EL (cell line): ENCODE measurements at regions not wholly inside any gene's neighbourhood (a gene's known extent, or its start where the extent isn't known, plus 50 kb on each side); places are given as distances from the start of the nearest gene placed in this dataset.

Experiments used
- DNase-seq: peaks from one replicate; pipeline ENCODE4 v3.0.0-alpha.2; 2016

GRCh38 chr20:51121901-51122412 lies 99.0 kb upstream of the KCNG1 start:
- peak; percentile 67 for DNase-seq

- no peak for DNase-seq
Measured at GRCh38 chr20:51121272-51121671, 98.4 kb upstream of the KCNG1 start.

DNA sequence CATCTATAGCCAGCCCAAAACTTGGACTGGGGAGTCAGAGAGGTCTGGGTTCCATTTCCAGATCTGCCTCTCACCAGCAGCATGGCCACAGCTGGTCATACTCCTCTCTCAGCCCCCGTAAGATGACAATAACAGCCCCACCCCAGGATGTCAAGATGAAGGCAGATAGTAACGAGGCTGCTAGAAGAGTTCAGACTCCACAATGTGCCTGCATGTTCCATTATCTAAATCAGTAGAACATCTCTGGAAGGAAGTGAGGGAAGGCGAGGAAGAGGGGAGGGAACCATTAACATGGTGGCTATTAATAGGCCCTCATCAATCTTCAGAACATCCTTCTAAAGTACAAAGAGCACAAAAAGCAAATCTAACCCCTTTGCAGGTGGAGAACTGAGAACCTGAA lies 98.0 kb upstream of the KCNG1 start:
- no peak for DNase-seq

DNA sequence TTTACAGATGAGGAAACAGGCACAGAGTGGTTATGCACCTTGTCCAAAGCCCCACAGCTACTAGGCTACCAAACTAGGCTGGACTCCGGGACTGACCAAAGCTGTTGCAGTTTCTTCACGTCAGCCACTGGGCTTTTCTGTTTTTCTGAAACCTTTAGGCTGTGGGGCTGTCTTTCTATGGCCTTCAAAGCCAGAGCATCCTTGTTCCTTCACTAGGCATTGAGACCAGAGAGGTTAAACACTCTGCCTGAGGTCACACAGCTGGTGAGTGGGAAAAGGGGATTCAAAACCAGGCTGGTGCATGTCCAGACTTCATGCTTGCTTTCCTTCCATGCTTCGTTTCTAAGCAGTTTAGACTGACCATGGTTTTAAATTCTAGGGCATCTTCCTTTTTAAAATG lies 97.5 kb upstream of the KCNG1 start:
- DNase-seq = no peak

- no peak for DNase-seq
Measured at GRCh38 chr20:51119914-51120313, 97.0 kb upstream of the KCNG1 start.

DNA sequence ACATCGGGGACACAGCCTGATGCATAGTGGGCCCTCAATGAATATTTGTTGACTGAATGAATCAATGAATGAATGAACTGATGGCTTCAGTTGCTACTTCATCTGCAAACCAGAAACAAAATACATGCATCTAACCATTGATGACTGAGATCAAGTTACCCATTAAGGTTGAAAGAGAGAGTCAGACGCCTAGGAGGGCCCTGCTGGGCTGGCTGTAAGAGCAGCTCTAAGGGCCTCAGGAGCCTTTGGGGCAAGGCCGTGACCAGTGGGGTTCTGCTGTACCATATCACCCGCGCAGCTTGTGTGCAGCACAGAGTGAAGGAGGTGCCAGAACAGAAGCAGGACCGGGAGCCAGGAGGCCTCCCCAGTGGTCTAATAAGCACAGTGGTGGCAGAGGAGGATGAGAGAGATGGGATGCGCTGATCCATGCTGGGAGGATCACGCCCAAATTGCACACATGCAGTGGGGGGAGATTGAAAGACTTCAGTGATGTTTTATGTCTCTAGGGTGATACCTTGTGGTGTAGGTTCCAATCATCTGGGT lies 96.1 kb upstream of the KCNG1 start:
- no peak for DNase-seq

DNA sequence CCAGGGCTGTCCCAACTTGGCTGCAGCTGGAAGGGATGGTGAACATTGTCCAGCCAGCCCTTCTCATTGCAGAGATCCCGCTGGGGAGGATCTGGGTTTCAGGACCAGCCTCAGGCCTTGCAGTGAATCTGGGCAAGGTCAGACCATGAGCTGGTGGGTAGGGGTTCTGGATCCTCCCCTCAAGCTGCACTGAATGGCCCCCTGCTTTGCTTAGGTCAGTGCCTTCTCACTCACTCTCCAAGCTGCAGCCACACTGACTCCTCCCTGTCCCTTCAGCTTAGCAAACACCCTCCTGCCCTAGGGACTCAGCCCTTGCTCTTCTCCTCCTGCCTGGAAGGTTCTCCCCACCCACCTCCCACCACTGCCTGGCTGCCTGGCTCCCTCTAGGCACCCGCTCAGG lies 95.3 kb upstream of the KCNG1 start:
- no peak for DNase-seq

GRCh38 chr20:51116765-51117686 lies 94.1 kb upstream of the KCNG1 start:
- DNase-seq = no peak

- DNase-seq = no peak
Measured at GRCh38 chr20:51111290-51111689, 88.4 kb upstream of the KCNG1 start.

GRCh38 chr20:51108638-51109363 lies 85.9 kb upstream of the KCNG1 start:
- DNase-seq = no peak

DNA sequence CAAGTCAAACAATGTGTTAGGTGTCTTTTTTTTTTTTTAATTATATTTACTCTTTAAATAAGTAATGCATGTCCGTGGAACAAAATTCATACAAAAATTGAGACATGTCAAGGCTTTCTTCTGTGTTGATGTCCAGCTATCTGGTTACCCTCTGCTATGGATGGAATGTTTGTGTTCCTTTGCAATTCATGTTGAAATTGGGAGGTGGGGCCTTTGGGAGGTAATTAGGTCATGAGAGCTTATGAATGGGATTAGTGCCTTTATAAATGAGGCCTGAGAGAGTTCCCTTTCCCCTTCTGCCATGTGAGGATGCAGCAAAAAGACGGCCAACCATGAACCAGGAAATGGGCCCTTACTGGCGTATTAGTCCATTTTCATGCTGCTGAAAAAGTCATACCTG lies 83.1 kb upstream of the KCNG1 start:
- DNase-seq = no peak

DNA sequence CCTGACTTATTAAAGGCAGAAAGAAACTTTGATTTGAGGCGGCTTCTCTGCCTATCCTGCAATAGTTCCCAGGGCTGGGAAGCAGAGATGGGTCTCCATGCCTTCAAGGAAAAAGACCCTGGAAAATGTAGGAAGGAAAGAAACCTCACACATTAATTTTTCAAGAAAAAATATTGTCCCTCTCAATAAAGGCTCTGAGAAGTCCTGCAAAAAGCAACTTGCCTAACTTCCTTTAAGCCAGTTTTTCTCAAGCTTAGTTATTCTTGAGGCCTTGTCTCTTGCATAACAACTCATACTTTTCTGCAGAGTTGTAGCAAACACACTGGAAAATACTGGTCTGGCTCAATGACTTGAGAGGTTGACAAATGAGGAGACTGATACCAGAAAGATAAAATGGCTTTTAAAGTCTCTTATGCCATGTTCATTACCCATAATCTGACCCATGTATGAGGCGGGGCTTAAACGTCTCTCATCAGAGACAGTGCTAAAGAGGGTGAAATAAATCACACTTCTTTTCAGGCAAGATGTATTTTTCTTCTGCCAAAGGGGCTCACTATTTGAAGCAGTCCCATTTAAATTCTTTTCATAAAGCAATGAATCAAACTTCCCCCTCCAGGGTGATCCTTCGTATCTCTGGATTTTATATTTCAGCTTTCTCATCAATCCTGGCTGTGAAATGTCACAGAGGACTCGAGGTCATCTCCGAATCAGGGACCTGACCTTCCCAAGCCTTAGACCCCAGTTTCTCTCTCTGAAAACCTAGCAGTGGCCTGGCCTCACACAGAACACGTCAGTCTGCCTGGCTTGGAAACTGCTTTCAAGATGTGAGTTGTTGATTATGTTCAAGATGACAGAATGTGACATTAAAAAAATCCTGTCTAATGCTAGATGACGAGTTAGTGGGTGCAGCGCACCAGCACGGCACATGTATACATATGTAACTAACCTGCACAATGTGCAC lies 82.3 kb upstream of the KCNG1 start:
- no peak for DNase-seq

DNA sequence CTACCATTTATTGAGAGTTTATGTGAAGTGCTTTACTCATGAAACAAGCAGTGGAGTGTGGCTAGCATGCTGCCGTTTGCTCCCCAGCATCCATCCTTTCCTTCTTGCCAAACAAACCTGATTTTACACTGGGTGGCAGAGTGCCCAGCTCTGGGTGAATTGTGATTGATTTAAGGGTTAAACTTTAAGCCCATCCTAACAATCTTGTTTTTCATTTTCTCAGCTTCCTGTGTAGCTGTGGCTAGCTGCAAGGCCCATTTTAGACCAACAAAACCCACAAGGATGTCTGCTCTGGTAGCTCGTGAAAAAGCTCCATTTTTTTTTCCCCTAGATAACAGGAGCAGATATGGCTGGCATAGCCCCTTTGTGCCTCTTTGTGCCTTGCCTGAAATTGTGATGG lies 77.7 kb upstream of the KCNG1 start:
- DNase-seq = no peak

- no peak for DNase-seq
Measured at GRCh38 chr20:51098284-51098810, 75.4 kb upstream of the KCNG1 start.

DNA sequence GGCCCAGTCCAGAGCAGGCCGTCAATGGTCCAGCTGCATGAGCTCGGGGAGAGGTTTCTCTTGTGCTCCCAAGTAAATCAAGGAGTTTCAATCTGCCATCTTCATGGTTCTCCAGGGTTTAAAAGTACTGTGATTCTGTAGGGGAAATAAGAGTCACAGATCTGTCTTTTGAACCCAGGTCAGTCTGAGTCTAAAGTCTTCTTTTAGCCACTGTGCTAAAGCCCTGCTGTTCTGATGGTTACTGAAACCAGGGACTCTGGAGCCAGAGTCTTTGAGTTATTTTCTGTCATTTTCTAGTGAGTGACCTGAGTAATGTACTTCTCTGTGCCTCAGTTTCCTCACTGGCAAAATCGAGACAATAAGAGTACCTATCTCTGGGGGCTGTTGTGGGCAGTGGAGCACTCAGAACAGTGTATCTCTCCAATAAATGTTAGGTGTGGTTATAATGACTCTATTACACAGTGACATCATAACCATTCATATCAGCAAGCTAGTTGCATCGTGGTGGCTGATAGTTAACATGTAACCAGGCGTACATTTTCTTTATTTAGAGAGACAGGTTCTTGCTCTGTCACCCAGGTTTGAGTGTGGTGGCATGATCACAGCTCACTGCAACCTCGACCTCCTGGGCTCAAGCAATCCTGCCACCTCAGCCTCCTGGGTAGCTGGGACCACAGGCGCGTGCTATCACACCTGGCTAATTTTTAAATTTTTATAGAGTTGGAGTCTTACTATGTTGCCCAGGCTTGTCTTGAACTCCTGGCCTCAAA lies 74.6 kb upstream of the KCNG1 start:
- DNase-seq = no peak

GRCh38 chr20:51096582-51097267 lies 73.8 kb upstream of the KCNG1 start:
- no peak for DNase-seq

- no peak for DNase-seq
Measured at GRCh38 chr20:51095633-51096521, 73.0 kb upstream of the KCNG1 start.

GRCh38 chr20:51094221-51094620 lies 71.3 kb upstream of the KCNG1 start:
- no peak for DNase-seq

- no peak for DNase-seq
Measured at GRCh38 chr20:51093240-51093763, 70.4 kb upstream of the KCNG1 start.

- DNase-seq = no peak
Measured at GRCh38 chr20:51092338-51092737, 69.4 kb upstream of the KCNG1 start.
